ENCODE measurements at regions not wholly inside any gene's neighbourhood (a gene's known extent, or its start where the extent isn't known, plus 50 kb on each side); places are given as distances from the start of the nearest gene placed in this dataset.
"Not testable (repeated sequence)": the region's sequence is repeated elsewhere in the genome, so short reads cannot be mapped to it uniquely, and the experiment has no call there.

DNA sequence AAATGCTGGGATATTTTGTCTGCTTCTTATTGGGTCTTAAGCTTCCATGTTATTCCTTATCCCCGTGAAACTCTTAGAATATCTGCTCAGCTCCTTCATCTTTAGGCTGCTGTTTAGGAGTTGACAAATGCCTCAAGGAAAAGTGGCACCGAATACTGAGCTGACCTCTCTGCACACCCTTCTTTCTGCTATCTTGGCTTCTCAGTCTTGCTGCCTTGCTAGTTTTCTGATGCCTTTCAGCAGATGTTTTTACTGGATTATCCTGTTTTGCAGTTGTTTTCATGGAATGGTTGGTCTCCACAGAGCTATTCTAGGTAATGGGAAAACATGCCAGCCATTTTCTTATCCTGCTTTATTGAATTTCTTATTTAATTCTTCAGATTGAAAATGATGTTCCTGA is 86.3 kb downstream of the GYPE start:
- FAIRE-seq (no peak), DNase-seq (ENCODE audit: low spot score) (no peak)

GRCh38 chr4:143817866-143818265 is 87.5 kb downstream of the GYPE start:
- FAIRE-seq; DNase-seq (ENCODE audit: low spot score): not testable (repeated sequence)

- not testable (repeated sequence) for DNase-seq (ENCODE audit: low spot score); FAIRE-seq
Measured at GRCh38 chr4:143815375-143815774, 90.0 kb downstream of the GYPE start.

GRCh38 chr4:143813431-143814154 is 91.8 kb downstream of the GYPE start:
- not testable (repeated sequence) for DNase-seq (ENCODE audit: low spot score); FAIRE-seq

GRCh38 chr4:143791693-143792092 is 91.2 kb upstream of the FREM3 start:
- not testable (repeated sequence) for FAIRE-seq; DNase-seq (ENCODE audit: low spot score)

DNA sequence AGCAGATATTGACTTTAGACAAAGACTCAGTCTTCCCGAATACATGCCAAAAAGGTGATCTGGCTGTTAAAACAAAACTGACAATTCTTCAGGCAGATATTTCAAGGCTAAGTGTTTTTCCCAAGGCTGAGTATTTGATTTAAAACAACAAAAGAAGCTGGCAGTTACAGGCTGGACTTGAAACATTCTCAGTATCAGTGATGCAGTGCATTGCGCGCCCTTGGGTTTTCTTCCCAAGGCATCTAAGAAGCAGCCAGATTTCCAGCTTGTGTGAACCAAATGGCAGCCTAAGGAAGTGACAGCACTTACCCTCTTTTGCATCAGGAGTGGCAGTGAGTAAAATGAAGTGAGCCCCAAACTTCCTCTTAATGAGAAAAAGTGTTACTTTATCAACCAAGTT is 90.0 kb upstream of the FREM3 start:
- not testable (repeated sequence) for DNase-seq (ENCODE audit: low spot score); FAIRE-seq

GRCh38 chr4:143789618-143790017 is 89.1 kb upstream of the FREM3 start:
- FAIRE-seq; DNase-seq (ENCODE audit: low spot score): not testable (repeated sequence)

- no peak for DNase-seq (ENCODE audit: low spot score)
- no peak for FAIRE-seq
Measured at GRCh38 chr4:143784567-143784966, 84.1 kb upstream of the FREM3 start.

DNA sequence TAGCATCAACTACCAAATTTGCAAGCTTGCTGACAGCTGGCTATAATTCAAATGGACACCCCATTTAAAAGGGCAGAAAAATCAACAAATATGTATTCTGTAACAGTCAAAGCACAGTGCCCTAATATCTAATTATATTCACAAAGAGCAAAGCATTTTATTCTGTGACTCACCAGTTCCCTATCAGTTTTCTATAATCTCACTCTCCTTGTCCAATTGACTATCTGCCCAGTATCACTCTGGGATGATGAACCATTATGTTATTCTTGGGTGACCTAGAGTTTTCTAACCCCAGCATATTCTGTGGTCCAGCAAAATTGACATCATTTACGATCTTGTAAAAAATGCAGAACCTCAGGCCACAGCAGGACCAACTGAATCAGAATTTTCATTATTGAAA is 82.0 kb upstream of the FREM3 start:
- FAIRE-seq (no peak), DNase-seq (ENCODE audit: low spot score) (no peak)

DNA sequence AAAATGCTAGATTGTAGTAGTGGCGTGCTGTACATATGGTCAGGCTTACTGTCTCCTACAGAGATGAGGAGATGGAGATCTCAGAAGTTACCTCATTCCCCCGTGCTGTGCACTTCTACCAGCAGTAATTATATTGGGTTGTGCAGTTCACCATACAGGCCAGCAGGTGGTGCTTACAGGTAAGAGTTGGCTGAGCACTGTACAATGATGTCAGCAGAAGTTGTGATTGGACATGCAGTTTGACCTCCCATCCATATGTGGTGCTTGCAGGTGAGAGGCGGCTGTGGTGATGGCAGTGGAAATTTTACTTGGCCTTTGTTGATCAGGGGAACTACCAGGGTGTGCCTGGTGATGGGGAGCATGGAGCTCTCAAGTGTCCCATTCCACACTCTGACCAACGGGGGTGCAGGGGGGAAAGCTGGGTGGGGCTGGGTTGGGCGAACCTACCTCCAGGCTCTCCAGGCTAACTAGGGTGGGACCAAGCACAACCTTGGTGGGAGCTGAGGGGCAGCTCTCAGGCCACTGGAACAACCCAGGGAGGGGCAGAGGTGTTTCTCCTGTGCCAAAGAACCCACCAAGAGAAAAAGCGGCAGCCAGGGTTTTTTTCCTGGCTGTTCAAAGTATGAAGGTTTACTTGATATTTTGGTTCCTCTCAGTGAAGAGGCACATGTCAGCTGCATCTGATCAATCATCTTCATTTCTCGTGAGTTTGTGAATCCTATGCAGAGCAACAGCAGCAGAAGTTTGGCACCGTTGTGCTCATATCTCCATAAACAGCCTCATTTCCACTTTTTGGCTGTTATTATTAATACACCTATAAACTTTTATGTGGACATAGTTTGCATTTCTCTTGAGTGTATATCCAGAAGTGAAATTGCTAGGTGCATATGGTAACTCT is 73.8 kb upstream of the FREM3 start:
- no peak for FAIRE-seq
- DNase-seq (ENCODE audit: low spot score), result peak; percentile 30

GRCh38 chr4:143771269-143771668 is 70.8 kb upstream of the FREM3 start:
- DNase-seq (ENCODE audit: low spot score), result no peak
- FAIRE-seq, result no peak

DNA sequence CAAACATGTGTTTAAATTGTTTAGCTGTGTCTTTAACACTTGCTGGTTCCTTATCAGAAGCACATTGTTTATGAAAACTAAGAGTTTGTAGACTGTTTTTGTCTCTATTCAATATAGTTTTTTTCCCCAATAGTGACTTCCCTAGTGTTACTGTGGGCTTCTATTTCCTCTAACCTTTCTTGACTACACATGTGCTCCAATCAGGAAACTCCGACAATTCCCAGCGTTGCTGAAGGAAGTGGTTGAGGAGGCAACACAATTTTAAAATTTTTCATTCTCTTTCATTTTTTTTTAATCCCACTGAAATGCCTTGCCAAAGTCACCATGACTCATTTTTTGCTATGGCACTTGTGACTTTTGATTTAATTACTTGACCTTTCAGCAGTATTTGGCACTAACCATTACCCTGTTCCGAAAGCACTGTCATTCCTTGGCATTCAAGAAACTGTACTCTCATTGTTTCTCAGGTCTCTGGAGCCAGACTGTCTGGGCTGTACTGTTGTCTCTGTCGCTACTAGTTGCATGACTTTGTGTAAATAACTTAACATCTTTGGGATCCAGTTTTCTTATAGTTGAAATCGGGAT is 67.6 kb upstream of the FREM3 start:
- FAIRE-seq (no peak), DNase-seq (ENCODE audit: low spot score) (no peak)

GRCh38 chr4:143763587-143763986 is 63.1 kb upstream of the FREM3 start:
- FAIRE-seq (no peak), DNase-seq (ENCODE audit: low spot score) (no peak)

- no peak for DNase-seq (ENCODE audit: low spot score)
- no peak for FAIRE-seq
Measured at GRCh38 chr4:143762511-143762910, 62.0 kb upstream of the FREM3 start.

Data from RCC 7860 (cell line).